Loucy (cell line): ENCODE measurements at regions not wholly inside any gene's neighbourhood (a gene's known extent, or its start where the extent isn't known, plus 50 kb on each side); places are given as distances from the start of the nearest gene placed in this dataset.

Experiments
- CTCF ChIP-seq: fragments of 200-600 bp; sonication (generic); conservative IDR thresholded peaks from 2 replicates; pipeline ENCODE4 v1.5.1; 2014; ENCODE audit warnings: mild to moderate bottlenecking, antibody characterized with exemption, low read length
- EZH2phosphoT487 ChIP-seq: fragments of 200-600 bp; IDR thresholded peaks from 2 replicates; pipeline ENCODE4 v1.6.1; 2018; ENCODE audit warnings: antibody characterized with exemption, mild to moderate bottlenecking, moderate library complexity, borderline replicate concordance

DNA sequence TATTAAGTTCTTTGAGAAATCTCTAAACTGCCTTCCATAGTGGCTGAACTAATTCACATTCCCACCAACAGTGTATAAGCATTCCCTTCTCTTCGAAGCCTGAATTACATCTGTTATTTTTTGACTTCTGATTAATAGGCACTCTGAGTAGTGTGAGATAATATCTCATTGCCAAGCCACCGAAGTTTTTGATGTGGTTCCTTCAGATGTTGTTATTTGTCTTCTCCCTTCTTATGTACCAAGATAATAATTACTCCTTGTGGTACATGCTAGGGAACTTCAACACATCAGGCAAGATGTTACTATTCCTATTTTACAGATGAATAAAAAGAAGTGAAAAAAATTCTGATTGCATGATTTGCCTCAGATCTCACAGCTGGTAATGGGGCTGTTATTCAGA is 70.9 kb downstream of the KCTD12 start:
- TF ChIP-seq CTCF (no peak), EZH2phosphoT487 (no peak)
